ENCODE measurements at regions not wholly inside any gene's neighbourhood (a gene's known extent, or its start where the extent isn't known, plus 50 kb on each side); places are given as distances from the start of the nearest gene placed in this dataset.
"Not testable (repeated sequence)": the region's sequence is repeated elsewhere in the genome, so short reads cannot be mapped to it uniquely, and the experiment has no call there.

GRCh38 chr4:14169940-14170339 is 542.4 kb upstream of the BOD1L1 start:
- not testable (repeated sequence) for TF ChIP-seq POLR2A (IDR thresholded peaks at IDR 0.05; ENCODE audit: low read depth); CTCF (IDR thresholded peaks at IDR 0.05)

Measured in esophagus muscularis mucosa (tissue), 3 donors.